Endothelial cell of umbilical vein (primary cell): ENCODE measurements at regions not wholly inside any gene's neighbourhood (a gene's known extent, or its start where the extent isn't known, plus 50 kb on each side); places are given as distances from the start of the nearest gene placed in this dataset.

Experiments used
- BruUV-seq: library from RNA; stranded (reverse); fragments of 400-500 nt; replicated peaks from 2 replicates; lab custom pipeline; 2021; lab: Mats Ljungman, UMichigan
- CTCF ChIA-PET: fragments of 300-600, 350-600 bp; sonication (Branson Sonifier 250); formaldehyde crosslinking; loops from one replicate; lab custom pipeline; 2021; ENCODE audit warnings: antibody characterized with exemption, inconsistent platforms; lab: Charles Lee
- POLR2A ChIA-PET: fragments of 300-600, 350-600 bp; sonication (Branson Sonifier 250); formaldehyde crosslinking; loops from one replicate; lab custom pipeline; 2021; ENCODE audit warnings: antibody characterized with exemption, inconsistent platforms; lab: Charles Lee
- DNase-seq: peaks from one replicate; pipeline ENCODE4 v3.0.0-alpha.2; 2011; ENCODE audit warnings: low read depth, low spot score
- FAIRE-seq: peaks from 2 replicates; lab custom pipeline; 2011; peaks lifted over from hg19 to GRCh38; lab: Jason Lieb, UNC
- H2AFZ ChIP-seq: 2 replicates; pipeline ENCODE4 v1.6.0; 2012; ENCODE audit warnings: low read depth, low read length, control low read depth, inconsistent platforms
- H3K27ac ChIP-seq: 2 replicates; pipeline ENCODE4 v1.5.1; 2011; ENCODE audit warnings: low read depth, mild to moderate bottlenecking, control low read depth, low read length, moderate library complexity; ENCODE audit not compliant: insufficient read depth
- H3K27me3 ChIP-seq, 2 experiments: 2 replicates each; pipeline versions ENCODE4 v1.6.0 to v1.6.1; 2011; ENCODE audit warnings: low read length in 2 of 2, mixed read lengths in 1 of 2; ENCODE audit not compliant: control insufficient read depth in 2 of 2, insufficient read depth in 2 of 2
- H3K36me3 ChIP-seq, 2 experiments: 2 replicates in 1 of 2; 3 replicates in 1 of 2; pipeline ENCODE4 v1.5.1; 2011; ENCODE audit warnings: low read length in 2 of 2, mild to moderate bottlenecking in 1 of 2, moderate library complexity in 1 of 2; ENCODE audit not compliant: control insufficient read depth in 2 of 2, insufficient read depth in 2 of 2; ENCODE audit errors: extremely low read depth in 1 of 2
- H3K4me1 ChIP-seq: 3 replicates; pipeline ENCODE4 v1.5.1; 2011; ENCODE audit warnings: mild to moderate bottlenecking, low read length; ENCODE audit not compliant: control insufficient read depth, insufficient read depth; ENCODE audit errors: extremely low read depth
- H3K4me2 ChIP-seq: 2 replicates; pipeline ENCODE4 v1.6.1; 2011; ENCODE audit warnings: low read length, control low read depth, mixed read lengths; ENCODE audit not compliant: insufficient read depth
- H3K4me3 ChIP-seq, 3 experiments: fragments of 200-600 bp in 1 of 3; sonication (generic), shearing (Covaris generic) in 1 of 3; replicated peaks in 1 of 3; 2 replicates each; pipeline ENCODE4 v1.5.1; 2011 to 2016; ENCODE audit warnings: control low read depth in 3 of 3, low read length in 3 of 3, mild to moderate bottlenecking in 2 of 3, inconsistent platforms in 1 of 3, low read depth in 1 of 3, moderate library complexity in 1 of 3; ENCODE audit not compliant: insufficient read depth in 1 of 3
- H3K79me2 ChIP-seq: 2 replicates; pipeline ENCODE4 v1.6.0; 2012; ENCODE audit warnings: low read length, inconsistent platforms; ENCODE audit not compliant: control insufficient read depth, insufficient read depth
- H3K9ac ChIP-seq: replicated peaks from 2 replicates; pipeline ENCODE3; 2011; ENCODE audit warnings: low read length, control low read depth; ENCODE audit not compliant: insufficient read depth; ENCODE audit errors: extremely low read depth
- H3K9me1 ChIP-seq: replicated peaks from 3 replicates; pipeline ENCODE4 v1.6.0; 2011; ENCODE audit warnings: mild to moderate bottlenecking, low read length; ENCODE audit not compliant: control insufficient read depth, insufficient read depth; ENCODE audit errors: extremely low read depth
- H3K9me3 ChIP-seq: replicated peaks from 2 replicates; pipeline ENCODE4 v1.5.1; 2012; ENCODE audit warnings: low read length, inconsistent platforms; ENCODE audit not compliant: control insufficient read depth, insufficient read depth
- H4K20me1 ChIP-seq: replicated peaks from 2 replicates; pipeline ENCODE3; 2011; ENCODE audit warnings: mild to moderate bottlenecking, low read length; ENCODE audit not compliant: control insufficient read depth, insufficient read depth; ENCODE audit errors: extremely low read depth
- CTCF ChIP-seq, 2 donors: IDR thresholded peaks; 1 replicate in 1 of 2; 2 replicates in 1 of 2; pipeline ENCODE4 v1.5.1; 2011; ENCODE audit warnings: low read length in 2 of 2, mild to moderate bottlenecking in 2 of 2, moderate library complexity in 2 of 2, control low read depth in 1 of 2, inconsistent platforms in 1 of 2, low read depth in 1 of 2; ENCODE audit not compliant: insufficient read depth in 1 of 2; ENCODE audit errors: extremely low read depth in 1 of 2
- EZH2 ChIP-seq: IDR thresholded peaks from 2 replicates; pipeline ENCODE4 v1.6.1; 2012; ENCODE audit warnings: borderline replicate concordance, low read depth, mild to moderate bottlenecking, moderate library complexity, low read length, inconsistent platforms; ENCODE audit not compliant: severe bottlenecking
- FOS ChIP-seq: IDR thresholded peaks from 2 replicates; pipeline ENCODE4 v1.6.1; 2011; ENCODE audit warnings: mild to moderate bottlenecking, low read length, moderate library complexity, borderline replicate concordance; ENCODE audit not compliant: insufficient read depth
- GATA2 ChIP-seq: IDR thresholded peaks from 2 replicates; pipeline ENCODE4 v1.7.0; 2011; ENCODE audit warnings: low read depth, mild to moderate bottlenecking, moderate library complexity, mixed read lengths, low read length; ENCODE audit not compliant: insufficient read length, insufficient read depth
- JUN ChIP-seq: IDR thresholded peaks from 2 replicates; pipeline ENCODE4 v1.6.1; 2011; ENCODE audit warnings: borderline replicate concordance, low read depth; ENCODE audit not compliant: insufficient read length, insufficient read depth
- MYC ChIP-seq: IDR thresholded peaks from one replicate; pipeline ENCODE4 v1.6.1; 2011; ENCODE audit warnings: mild to moderate bottlenecking, low read depth, low read length
- POLR2A ChIP-seq: IDR thresholded peaks from 2 replicates; pipeline ENCODE4 v1.6.1; 2012; ENCODE audit warnings: low read depth, mild to moderate bottlenecking, control low read depth, low read length
- POLR2AphosphoS5 ChIP-seq: IDR thresholded peaks from 2 replicates; pipeline ENCODE4 v1.6.1; 2012; ENCODE audit warnings: low read depth, mild to moderate bottlenecking, control low read depth, low read length, moderate library complexity; ENCODE audit not compliant: insufficient read depth
- dilution Hi-C: fragments of 300-500 bp; cut with MboI; formaldehyde crosslinking; loops from one replicate; pipeline ENCODE4 v1.15.0; 2019; ENCODE audit warnings: low sequenced_read_pairs; ENCODE audit not compliant: extremely low pct_ligation_motif_present
- intact Hi-C: fragments of 100-400 bp; cut with micrococcal nuclease; formaldehyde crosslinking; loops from one replicate; pipeline ENCODE4 v1.10.0; 2022
- TF ChIP-seq, protein P1 (sequence below): IDR thresholded peaks from 2 replicates; pipeline ENCODE4 v1.6.1; 2011; ENCODE audit not compliant: insufficient read depth, insufficient read length

GRCh38 chr2:188091220-188091619 is 200.5 kb upstream of the GULP1 start:
- CTCF ChIA-PET, result interaction anchor here (0.7 kb wide), 1 partner anchor 164 kb away, joined by 4 read pairs; no protein-coding TSS in a partner anchor
- intact Hi-C loops, result loop anchor here (2.0 kb wide), 1 partner anchor 202 kb away; no protein-coding TSS in a partner anchor

GRCh38 chr2:188092734-188093133 is 198.9 kb upstream of the GULP1 start:
- TF ChIP-seq POLR2A (no peak), JUN (no peak), POLR2AphosphoS5 (no peak), CTCF (IDR thresholded peaks at IDR 0.05; ENCODE audit: extremely low read depth in 1 of 2, insufficient read depth in 1 of 2, low read depth in 1 of 2, low read length in 2 of 2) (no peak), FOS (no peak), GATA2 (no peak), MYC (no peak), EZH2 (no peak)
- TF ChIP-seq, protein P1, sequence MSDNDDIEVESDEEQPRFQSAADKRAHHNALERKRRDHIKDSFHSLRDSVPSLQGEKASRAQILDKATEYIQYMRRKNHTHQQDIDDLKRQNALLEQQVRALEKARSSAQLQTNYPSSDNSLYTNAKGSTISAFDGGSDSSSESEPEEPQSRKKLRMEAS, result no peak
- no peak for FAIRE-seq
- Histone ChIP-seq H3K4me1 (peaks cover 19% of the 10 kb centered on the region), H4K20me1 (no peaks in the 10 kb centered on the region), H3K4me3 (no peak overlapping the region), H2AFZ (no peak overlapping the region), H3K9ac (no peak overlapping the region), H3K9me1 (no peaks in the 10 kb centered on the region), H3K9me3 (no peaks in the 10 kb centered on the region), H3K27ac (no peak overlapping the region), H3K79me2 (no peaks in the 10 kb centered on the region), H3K36me3 (no peaks in the 10 kb centered on the region), H3K27me3 (no peaks in the 10 kb centered on the region), H3K4me2 (no peak overlapping the region)
- DNase-seq, result no peak
- no TSS peak for BruUV-seq
- POLR2A ChIA-PET, result no interaction called here
- dilution Hi-C loops, result no loop called here
- intact Hi-C loops, result no loop called here
- CTCF ChIA-PET, result no interaction called here

More at GRCh38 chr2:188091220-188091619, 200.5 kb upstream of the GULP1 start:
- TF ChIP-seq MYC (no peak), FOS (peak; percentile 20), GATA2 (peak; percentile 46)
- H4K20me1 ChIP-seq, result no peaks in the 10 kb centered on the region
- no peak overlapping the region for H3K4me3 ChIP-seq
- POLR2A ChIA-PET, result no interaction called here
- no peaks in the 10 kb centered on the region for H3K79me2 ChIP-seq
- dilution Hi-C loops, result no loop called here
- peak; percentile 76 for FAIRE-seq
- no peaks in the 10 kb centered on the region for H3K9me1 ChIP-seq
- no TSS peak for BruUV-seq
- peak; percentile 69 for DNase-seq
- H3K36me3 ChIP-seq, result no peaks in the 10 kb centered on the region
- peak overlapping the region; percentile 14 for H3K4me2 ChIP-seq
- no peaks in the 10 kb centered on the region for H3K9me3 ChIP-seq
- H3K27me3 ChIP-seq, result no peaks in the 10 kb centered on the region
- no peak overlapping the region for H3K9ac ChIP-seq
- H3K4me1 ChIP-seq, result peaks cover 19% of the 10 kb centered on the region
- no peak overlapping the region for H2AFZ ChIP-seq
- peak overlapping the region; percentile 65 for H3K27ac ChIP-seq
